ENCODE measurements at regions not wholly inside any gene's neighbourhood (a gene's known extent, or its start where the extent isn't known, plus 50 kb on each side); places are given as distances from the start of the nearest gene placed in this dataset.

DNA sequence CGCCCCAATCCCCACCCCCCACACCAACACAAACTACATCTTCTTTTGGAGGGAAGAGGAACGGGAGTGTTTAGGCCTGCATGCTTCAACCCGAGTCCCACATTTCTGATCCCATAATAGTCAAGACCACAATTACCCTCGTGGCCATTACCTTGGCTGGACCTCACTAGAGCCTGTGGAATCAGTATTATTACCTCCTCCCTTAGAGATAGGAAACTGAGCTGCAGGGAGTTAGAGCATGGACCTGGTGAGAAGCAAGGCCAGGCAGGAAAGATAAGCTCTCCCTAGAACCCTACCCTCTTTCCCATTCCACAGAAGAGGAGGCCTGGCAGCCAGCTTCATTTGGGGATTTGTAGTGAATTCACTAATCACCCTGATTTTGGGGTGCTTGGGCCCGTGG is 74.1 kb downstream of the NCR2 start:
- ChIA-PET CTCF (no interaction called here), POLR2A (no interaction called here)
- H3K4me1 Mint-ChIP-seq, result no peaks in the 10 kb centered on the region
- intact Hi-C loops (cut with micrococcal nuclease), result no loop called here
- no peaks in the 10 kb centered on the region for H3K9me3 Mint-ChIP-seq
- TF ChIP-seq CTCF (IDR thresholded peaks at IDR 0.05), result no peak
- no peak for ATAC-seq (ENCODE audit: low read depth)
- no peak overlapping the region for H3K4me3 Mint-ChIP-seq
- no peak overlapping the region for H3K27ac Mint-ChIP-seq
- H3K27me3 Mint-ChIP-seq, result peaks cover 30% of the 10 kb centered on the region
- no peaks in the 10 kb centered on the region for H3K36me3 Mint-ChIP-seq (ENCODE audit: low read depth)
- no peak for DNase-seq

DNA sequence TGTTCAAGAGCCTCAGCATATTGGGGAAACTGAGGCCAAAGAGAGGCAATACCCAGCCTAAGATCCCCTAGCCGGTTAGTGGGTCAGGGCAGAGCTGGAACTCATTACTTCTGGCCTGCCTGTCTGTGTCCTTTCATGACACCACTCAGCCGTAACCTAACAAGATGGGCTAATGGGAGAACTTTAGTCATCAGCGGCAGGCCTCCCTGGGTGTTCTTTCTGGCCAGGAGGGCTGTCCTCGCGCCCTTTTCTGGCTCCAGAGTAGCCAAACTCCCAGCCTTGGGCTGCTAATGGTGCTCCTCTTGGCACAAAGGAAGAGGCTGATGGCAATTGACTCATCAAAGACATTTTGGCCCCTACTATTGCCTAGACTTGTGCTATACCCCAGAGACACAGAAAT is 76.6 kb downstream of the NCR2 start:
- Mint-ChIP-seq H3K4me1 (no peaks in the 10 kb centered on the region), H3K27ac (no peak overlapping the region), H3K36me3 (ENCODE audit: low read depth) (no peaks in the 10 kb centered on the region), H3K27me3 (peaks cover 36% of the 10 kb centered on the region), H3K4me3 (no peak overlapping the region), H3K9me3 (no peaks in the 10 kb centered on the region)
- ChIA-PET CTCF (no interaction called here), POLR2A (interaction anchor here (0.6 kb wide), 1 partner anchor 21 kb away, joined by 6 read pairs; no protein-coding TSS in a partner anchor)
- TF ChIP-seq CTCF (IDR thresholded peaks at IDR 0.05), result no peak
- DNase-seq, result no peak
- intact Hi-C loops (cut with micrococcal nuclease), result no loop called here
- no peak for ATAC-seq (ENCODE audit: low read depth)

DNA sequence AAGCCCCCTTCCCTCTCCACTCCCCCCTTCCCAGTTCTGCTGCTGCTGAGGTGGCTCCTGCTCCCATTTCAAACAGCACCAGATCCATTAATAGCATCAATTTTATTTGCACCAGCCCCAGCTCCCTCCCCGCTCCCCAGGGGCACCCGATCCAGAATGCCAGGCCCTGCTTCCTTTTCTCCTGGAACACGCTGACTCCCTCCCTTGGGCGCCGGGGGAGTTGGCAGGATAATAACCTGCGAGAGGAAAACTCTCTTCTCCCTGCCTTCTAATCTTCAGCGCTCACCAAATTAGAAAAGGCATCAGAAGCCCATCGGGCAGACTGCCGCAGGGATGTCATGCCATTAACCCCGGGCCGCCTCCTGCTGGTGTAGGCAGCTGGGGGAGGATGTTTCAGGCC is 77.8 kb downstream of the NCR2 start:
- Mint-ChIP-seq H3K9me3 (no peaks in the 10 kb centered on the region), H3K4me3 (no peak overlapping the region), H3K27me3 (peaks cover 47% of the 10 kb centered on the region), H3K4me1 (no peaks in the 10 kb centered on the region), H3K27ac (no peak overlapping the region), H3K36me3 (ENCODE audit: low read depth) (no peaks in the 10 kb centered on the region)
- ChIA-PET POLR2A (no interaction called here), CTCF (no interaction called here)
- no peak for TF ChIP-seq CTCF (IDR thresholded peaks at IDR 0.05)
- ATAC-seq (ENCODE audit: low read depth) (no peak), DNase-seq (no peak)
- intact Hi-C loops (cut with micrococcal nuclease), result no loop called here

DNA sequence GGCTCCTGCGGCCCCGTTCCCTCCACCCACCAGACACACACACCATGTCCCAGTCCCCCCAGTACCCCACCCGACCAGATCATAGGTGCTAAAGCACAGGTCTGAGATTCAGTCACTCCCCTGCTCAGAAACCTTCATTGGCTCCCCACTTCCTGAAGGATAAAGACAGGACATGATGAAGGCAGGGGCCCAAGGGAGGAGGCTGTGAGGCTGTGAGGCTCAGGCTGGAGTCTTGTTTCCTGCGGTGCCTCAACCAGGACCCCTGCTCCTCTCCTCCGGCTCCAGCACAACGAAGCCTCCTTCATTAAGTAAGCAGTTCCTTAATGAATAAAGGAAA is 81.1 kb downstream of the NCR2 start:
- CTCF ChIA-PET, result no interaction called here
- no peak for TF ChIP-seq CTCF (IDR thresholded peaks at IDR 0.05)
- H3K4me1 Mint-ChIP-seq, result no peaks in the 10 kb centered on the region
- POLR2A ChIA-PET, result interaction anchor here (0.6 kb wide), 1 partner anchor 12 kb away, joined by 4 read pairs; no protein-coding TSS in a partner anchor
- H3K9me3 Mint-ChIP-seq, result no peaks in the 10 kb centered on the region
- H3K4me3 Mint-ChIP-seq, result no peak overlapping the region
- no peak for DNase-seq
- peaks cover 43% of the 10 kb centered on the region for H3K27me3 Mint-ChIP-seq
- no peak for ATAC-seq (ENCODE audit: low read depth)
- intact Hi-C loops (cut with micrococcal nuclease), result no loop called here
- no peak overlapping the region for H3K27ac Mint-ChIP-seq
- no peaks in the 10 kb centered on the region for H3K36me3 Mint-ChIP-seq (ENCODE audit: low read depth)

- Mint-ChIP-seq H3K36me3 (ENCODE audit: low read depth) (no peaks in the 10 kb centered on the region), H3K4me3 (no peak overlapping the region), H3K27me3 (peaks cover 41% of the 10 kb centered on the region), H3K9me3 (no peaks in the 10 kb centered on the region), H3K4me1 (no peaks in the 10 kb centered on the region), H3K27ac (no peak overlapping the region)
- no peak for TF ChIP-seq CTCF (IDR thresholded peaks at IDR 0.05)
- ATAC-seq (ENCODE audit: low read depth) (no peak), DNase-seq (no peak)
- ChIA-PET POLR2A (no interaction called here), CTCF (no interaction called here)
- intact Hi-C loops (cut with micrococcal nuclease), result no loop called here
These were observed 83.3 kb downstream of the NCR2 start for GRCh38 chr6:41418741-41419140.
